Fibroblast of villous mesenchyme (primary cell): ENCODE measurements at regions not wholly inside any gene's neighbourhood (a gene's known extent, or its start where the extent isn't known, plus 50 kb on each side); places are given as distances from the start of the nearest gene placed in this dataset.

ENCODE experiments used
- DNase-seq: peaks from one replicate; pipeline ENCODE4 v3.0.0-alpha.2; 2010; ENCODE audit warnings: low read depth
- H3K4me3 ChIP-seq: 2 replicates; pipeline ENCODE4 v1.5.1; 2011; ENCODE audit warnings: low read depth, mild to moderate bottlenecking, low read length
- TF ChIP-seq, protein P1 (sequence below): IDR thresholded peaks from 2 replicates; pipeline ENCODE4 v1.5.1; 2012; ENCODE audit warnings: low read depth, mild to moderate bottlenecking, low read length; ENCODE audit not compliant: insufficient read depth

DNA sequence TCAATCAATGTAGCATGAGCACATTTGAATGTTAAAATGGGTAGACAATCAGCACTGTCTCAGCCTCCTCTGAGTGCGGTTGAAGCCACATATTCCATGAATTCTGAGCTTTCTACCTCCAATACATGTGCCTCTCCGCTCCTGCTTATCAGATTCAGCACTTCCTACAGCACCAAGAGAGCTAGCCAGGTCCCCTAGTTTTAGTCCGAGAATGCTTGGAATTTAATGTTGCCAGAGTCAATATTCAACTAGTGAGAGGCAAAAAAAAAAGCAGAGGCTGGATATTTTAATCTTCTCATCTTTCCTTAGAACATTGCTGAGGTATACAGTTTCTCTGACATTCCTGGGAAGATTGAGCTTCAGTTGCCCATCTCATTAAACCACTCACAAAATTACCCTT is 1979.1 kb upstream of the CDH9 start:
- no peak for DNase-seq
- TF ChIP-seq, protein P1, sequence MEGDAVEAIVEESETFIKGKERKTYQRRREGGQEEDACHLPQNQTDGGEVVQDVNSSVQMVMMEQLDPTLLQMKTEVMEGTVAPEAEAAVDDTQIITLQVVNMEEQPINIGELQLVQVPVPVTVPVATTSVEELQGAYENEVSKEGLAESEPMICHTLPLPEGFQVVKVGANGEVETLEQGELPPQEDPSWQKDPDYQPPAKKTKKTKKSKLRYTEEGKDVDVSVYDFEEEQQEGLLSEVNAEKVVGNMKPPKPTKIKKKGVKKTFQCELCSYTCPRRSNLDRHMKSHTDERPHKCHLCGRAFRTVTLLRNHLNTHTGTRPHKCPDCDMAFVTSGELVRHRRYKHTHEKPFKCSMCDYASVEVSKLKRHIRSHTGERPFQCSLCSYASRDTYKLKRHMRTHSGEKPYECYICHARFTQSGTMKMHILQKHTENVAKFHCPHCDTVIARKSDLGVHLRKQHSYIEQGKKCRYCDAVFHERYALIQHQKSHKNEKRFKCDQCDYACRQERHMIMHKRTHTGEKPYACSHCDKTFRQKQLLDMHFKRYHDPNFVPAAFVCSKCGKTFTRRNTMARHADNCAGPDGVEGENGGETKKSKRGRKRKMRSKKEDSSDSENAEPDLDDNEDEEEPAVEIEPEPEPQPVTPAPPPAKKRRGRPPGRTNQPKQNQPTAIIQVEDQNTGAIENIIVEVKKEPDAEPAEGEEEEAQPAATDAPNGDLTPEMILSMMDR: no peak
- no peak overlapping the region for H3K4me3 ChIP-seq

DNA sequence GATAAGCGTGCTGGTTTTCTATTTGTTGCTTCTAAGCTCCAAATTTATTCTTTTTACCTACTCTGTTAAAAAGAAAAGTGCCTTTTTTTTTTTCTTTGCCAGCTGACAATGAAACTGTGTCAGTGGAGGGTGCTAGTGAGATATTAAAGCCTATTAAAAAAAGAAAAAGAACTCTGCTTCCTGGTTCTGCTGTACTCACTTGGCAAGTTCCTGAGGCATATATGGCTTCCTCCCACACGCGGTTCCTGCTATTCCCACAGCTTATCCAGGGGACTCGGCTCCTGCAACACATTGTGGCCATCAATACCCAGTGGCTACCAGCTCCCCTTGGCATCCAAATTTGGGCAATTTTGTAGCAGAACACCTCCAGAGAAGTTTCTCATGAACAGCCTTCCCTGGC is 1977.7 kb upstream of the CDH9 start:
- TF ChIP-seq, protein P1: no peak
- H3K4me3 ChIP-seq: no peak overlapping the region
- no peak for DNase-seq

DNA sequence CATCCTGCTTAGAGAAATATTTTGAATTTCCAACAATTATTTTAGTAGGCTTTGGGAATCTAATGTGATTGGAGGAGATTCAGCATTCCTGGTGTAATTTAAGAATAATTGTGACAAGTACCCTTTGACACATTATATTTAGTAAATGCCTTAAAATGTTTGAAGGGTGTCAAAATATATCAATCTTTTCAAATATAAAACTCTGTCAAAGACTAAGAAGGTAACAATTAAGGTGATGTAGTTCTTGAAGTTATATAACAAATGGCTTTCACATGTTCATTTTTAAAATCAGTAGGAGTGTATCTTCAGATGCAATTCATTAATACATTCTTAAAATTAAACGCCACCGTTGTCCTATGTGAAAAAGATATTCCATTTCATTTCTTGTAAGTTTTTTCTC is 1977.1 kb upstream of the CDH9 start:
- H3K4me3 ChIP-seq: no peak overlapping the region
- TF ChIP-seq, protein P1: no peak
- DNase-seq: no peak

DNA sequence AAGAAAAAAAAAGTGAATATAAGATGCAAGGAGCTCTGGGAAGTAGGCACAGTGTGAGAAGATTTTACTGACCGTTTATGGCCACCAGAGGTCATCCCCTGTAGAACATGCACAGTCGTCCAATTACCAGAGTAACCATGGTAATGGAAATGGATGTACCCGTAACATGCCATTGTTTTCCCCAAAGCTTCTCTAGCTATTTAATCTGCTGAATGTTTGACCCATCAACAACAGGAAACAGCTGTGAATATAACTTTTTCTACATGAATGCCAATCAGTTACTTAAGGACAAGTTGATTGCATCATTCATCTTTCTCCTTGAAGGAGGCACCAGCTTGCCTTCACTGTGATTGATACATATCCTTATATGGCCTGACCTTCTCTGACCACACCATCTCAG is 1967.0 kb upstream of the CDH9 start:
- no peak for DNase-seq
- H3K4me3 ChIP-seq: no peak overlapping the region
- TF ChIP-seq, protein P1: no peak

DNA sequence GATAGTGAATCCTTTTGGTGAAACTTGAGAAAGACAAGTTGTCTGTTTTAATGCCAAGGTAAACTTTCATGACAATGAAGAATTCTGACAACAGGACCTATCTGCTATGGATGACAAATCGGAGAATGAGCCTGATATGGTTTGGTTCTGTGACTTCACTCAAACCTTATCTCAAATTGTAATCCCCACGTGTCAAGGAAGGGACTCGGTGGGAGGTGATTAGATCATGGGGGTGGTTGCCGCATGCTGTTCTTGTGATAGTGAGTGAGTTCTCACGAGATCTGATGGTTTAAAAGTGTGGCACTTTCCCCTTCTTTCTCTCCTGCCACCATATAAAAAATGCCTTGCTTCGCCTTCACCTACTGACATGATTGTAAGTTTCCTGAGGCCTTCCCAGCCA is 1964.1 kb upstream of the CDH9 start:
- DNase-seq: no peak
- no peak overlapping the region for H3K4me3 ChIP-seq
- TF ChIP-seq, protein P1: no peak

- DNase-seq: no peak
- TF ChIP-seq, protein P1: no peak
- no peak overlapping the region for H3K4me3 ChIP-seq
These were observed 1963.3 kb upstream of the CDH9 start for GRCh38 chr5:29001666-29002065.

GRCh38 chr5:28984639-28985038 is 1946.3 kb upstream of the CDH9 start:
- no peak for DNase-seq
- H3K4me3 ChIP-seq: no peak overlapping the region
- TF ChIP-seq, protein P1: no peak
